NCI-H2171 treated with DMSO at 0.1 percent for 48 hours (cell line): ENCODE measurements at regions not wholly inside any gene's neighbourhood (a gene's known extent, or its start where the extent isn't known, plus 50 kb on each side); places are given as distances from the start of the nearest gene placed in this dataset.
"Not testable (repeated sequence)": the region's sequence is repeated elsewhere in the genome, so short reads cannot be mapped to it uniquely, and the experiment has no call there.

ENCODE experiments used
- DNase-seq: peaks from one replicate; lab custom pipeline; 2025; lab: John Stamatoyannopoulos, UW

DNA sequence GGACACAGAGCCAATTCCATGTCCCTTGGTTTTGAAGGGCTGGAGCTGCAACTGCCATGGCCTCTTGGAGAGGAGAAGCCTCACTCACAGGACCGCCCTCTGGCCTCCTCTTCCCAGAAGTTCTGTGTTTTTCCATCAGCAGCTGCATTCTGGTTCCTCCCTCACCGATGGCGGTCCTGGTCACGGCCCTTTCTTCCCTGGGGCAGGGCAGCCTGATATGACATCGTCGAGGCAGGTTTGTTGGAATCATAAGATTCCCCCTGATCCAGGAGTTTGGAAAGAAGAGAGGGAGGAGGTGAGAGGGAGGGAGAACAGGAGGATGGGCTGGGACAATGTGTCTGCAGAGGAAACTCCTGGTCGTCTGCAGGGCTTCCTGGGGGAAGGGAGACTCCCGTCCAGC, 82.7 kb upstream of the PDZD8 start:
- no peak for DNase-seq

DNA sequence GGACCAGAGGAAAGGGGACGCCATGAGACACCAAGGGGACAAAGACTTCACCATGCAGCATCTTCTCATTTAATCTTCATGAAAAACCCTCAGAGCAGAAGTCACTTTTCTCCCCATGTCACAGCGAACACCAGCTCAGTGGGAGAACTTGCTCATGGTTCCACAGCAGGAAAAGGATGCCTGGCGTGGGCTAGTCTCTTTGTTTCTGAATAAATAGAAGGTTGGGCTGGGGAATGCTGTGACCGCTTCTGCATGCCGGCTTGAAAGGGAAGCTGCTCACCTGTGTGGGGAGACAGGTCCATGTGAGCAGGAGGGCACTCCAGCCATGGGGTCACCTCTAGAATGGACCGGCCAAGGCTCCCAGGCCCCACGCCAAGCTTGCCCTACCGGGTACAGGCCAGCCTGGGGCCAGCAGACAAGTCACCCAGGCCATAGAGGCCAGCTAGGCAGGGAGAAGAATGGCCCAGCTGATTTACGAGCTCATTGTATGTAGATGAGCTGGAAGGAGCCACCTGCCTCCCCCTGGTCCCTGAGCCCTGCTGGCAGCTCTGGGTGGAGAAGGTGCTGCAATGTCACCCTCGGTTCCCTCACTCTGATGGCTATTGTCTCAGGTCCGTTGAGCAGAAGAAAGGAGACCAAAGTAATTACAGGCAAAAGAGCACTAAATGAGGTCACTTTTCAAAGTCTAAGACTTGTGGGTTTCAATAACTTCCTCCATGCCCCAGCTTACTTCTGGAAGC, 82.0 kb upstream of the PDZD8 start:
- DNase-seq: no peak

DNA sequence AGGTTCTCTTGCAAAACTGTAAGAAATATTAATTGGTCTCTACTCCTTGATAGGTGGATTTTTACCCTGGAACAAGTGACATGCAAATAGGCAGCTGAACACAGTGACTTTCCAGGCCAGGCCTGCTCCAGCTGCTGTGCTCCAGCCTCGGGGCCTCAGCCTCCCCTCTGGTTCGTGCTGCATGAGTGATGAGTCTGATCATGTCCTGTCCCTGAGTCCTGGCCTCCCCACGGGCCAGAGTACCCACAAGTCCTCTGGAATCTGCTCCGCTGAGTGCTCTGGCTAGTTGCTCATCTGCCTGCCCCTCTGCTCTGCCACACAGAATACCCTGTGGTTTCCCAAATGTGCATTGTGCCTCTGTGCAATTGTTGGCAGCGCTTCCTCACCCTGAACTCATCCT, 80.1 kb upstream of the PDZD8 start:
- no peak for DNase-seq

DNA sequence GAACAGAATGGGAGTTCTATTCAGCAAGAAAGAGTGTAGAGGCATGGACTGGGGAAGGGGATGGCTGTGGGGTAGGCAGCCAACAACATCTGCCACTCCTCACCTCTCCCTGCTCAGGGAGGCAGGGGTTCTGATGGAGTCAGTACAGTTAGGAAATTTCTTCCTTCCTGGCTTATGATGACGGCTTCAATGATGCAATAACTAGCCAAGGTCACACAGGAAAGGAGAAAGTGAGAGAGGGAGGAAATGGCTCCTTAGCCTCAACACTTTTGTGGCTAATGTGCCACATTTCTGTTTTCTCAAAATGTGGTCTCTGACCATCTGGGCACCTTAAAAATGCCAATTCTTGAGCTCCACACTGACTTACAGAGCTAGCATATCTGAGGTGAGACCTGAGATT, 79.3 kb upstream of the PDZD8 start:
- no peak for DNase-seq

DNA sequence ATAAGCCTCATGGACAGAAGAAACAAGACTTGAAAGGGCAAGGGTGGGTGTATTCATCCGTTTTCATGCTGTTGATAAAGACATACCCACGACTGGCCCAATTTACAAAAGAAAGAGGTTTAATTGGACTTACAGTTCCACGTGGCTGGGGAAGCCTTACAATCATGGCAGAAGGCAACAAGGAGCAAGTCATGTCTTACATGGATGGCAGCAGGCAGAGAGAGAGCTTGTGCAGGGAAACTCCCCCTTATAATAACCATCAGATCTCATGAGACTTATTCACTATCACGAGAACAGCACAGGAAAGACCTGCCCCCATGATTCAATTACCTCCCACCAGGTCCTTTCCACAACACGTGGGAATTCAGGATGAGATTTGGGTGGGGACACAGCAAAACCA, 78.2 kb upstream of the PDZD8 start:
- not testable (repeated sequence) for DNase-seq

DNA sequence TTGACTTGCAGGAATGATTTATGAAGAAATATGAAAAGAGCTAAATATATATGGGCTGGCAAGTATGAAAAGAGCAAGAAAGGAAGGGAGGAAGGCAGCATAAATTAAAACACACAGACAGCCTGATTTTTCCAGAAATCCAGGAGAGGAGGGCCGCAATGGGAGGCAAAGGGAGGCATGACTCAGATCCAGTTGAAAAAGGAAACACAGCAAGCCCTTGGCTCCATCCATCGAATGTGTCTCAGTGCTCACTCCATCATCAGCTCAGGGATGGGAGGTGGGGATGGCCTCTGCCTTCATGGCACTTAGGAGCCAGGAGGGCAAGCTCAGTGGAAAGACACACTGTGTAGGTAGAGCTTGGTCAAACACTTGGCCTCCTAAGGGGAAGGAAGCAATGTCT, 75.7 kb upstream of the PDZD8 start:
- DNase-seq: no peak

DNA sequence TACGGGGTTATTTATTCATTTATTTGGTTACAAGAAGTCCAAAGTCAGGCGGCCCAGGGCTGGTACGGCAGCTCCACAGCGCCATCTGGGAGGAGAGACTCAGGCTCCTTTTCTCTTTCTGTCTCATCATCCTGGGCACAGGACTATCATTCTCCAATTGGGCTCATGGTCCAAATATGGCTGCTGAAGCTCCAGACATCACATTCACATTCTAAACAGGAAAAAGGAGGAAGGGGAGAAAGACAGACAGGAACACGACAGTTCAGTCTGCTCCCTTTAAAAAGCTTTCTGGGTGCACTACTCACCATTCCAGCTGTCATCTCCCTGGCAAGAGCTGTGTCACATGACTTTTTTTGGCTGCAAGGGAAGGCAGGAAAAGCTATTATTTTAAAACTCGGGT, 74.4 kb upstream of the PDZD8 start:
- no peak for DNase-seq

DNA sequence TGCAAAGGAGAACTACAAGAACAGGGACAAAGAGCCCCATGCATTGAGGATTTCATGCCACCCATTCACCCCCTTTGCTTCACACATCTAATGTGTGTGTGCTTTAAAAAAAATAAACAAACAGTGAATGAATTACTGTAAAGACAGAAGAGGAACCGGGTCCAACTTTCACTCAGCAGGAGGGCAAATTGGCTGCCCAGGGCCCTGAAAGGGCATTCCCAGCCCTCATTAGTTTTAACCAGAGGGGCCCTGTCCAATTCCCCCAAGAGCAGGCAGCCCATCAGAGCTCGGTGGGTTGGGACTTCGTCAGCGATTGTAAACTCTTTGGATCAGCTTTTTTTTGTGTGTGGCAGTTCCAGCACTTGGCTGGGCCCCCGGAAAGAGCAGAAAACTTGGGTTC, 73.6 kb upstream of the PDZD8 start:
- DNase-seq: no peak

DNA sequence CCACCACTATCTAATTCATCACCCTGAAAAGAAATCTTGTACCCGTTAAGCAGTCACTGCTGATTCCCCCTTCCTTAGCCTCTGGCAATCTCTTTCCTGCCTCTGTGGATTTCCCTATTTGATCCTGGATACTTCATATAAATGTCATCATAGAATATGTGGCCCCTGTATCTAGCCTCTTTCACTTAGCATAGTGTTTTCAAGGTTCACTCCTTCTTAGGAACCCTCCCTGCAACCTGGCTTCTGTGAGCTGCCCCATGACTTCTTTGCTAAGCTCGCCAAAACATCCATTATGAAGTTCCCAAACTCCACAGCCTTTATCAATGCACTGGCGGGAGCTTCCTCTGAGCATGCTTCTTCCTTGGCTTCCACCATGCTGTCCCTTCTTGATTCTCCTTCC, 70.8 kb upstream of the PDZD8 start:
- no peak for DNase-seq

DNA sequence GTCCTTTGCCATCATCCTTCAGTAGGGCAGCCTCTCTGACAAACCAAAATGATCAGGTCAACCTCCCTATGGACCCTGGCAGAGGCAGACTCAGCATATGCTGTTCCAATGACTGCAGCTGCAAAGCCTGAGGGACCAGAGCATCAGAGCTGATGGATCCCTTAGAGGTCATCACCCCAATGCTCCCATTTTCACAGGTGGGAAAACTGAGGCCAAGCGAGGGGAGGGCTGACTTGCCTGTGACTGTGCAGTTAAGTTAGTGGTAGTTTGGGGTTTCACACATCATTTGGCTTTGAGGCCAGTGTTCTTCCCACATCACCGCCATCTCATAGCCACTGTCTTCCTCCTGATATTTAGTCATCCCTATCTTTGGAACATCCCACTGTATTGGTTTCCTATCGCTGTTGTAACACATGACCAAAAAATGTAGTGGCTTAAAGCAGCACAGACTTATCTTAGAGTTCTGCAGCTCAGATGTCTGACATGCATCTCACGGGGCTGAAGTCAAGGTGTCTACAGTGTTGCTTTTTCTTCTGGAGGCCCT, 69.3 kb upstream of the PDZD8 start:
- DNase-seq: no peak

DNA sequence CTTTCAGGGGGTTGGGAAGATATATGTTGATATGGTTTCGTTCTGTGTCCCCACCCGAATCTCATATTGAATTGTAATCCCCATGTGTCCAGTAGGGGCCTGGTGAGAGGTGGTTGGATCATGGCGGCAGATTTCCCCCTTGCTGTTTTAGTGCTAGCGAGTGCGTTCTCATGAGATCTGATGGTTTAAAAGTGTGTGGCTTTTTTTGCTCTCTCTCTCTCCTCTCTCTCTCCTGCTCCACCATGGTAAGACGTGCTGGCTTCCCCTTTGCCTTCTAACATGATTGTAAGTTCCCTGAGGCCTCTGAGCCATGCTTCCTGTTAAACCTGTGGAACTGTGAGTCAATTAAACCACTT, 68.4 kb upstream of the PDZD8 start:
- no peak for DNase-seq

DNA sequence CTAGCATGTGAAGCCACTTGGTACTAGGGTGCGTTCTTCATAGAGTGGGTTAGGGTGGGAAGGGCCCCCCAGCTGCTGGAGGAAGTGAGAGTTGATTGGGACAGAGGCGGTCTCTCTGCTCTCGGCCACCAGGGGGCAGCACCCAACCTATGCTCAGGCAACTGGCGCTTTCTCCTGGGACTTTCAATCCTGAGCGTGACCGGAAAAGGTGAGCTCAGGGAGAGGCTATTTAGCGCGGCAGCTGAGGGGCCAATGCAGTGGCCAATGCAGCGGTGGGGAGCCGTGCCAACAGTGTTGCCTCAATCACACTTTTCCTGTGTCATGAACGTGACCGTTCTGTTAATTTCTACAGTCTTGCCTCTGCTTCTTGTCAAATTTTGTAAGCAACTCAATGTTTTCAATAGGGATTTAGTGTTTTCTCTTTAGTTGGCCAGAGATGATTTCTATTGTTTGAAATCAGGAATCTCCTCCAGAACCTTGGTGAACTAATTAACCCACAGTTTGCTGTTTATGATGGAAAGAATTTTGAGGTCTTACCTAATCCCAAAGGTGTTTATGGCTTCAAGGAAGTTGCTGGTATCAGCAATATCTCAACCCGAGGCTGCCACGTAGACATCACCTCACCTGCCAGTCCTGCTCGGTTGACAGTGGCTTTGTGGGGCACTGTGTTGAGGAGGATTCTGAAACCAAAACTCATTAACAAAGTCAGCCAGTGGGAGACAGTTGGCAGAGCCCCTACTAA, 67.9 kb upstream of the PDZD8 start:
- peak; percentile 22 for DNase-seq

DNA sequence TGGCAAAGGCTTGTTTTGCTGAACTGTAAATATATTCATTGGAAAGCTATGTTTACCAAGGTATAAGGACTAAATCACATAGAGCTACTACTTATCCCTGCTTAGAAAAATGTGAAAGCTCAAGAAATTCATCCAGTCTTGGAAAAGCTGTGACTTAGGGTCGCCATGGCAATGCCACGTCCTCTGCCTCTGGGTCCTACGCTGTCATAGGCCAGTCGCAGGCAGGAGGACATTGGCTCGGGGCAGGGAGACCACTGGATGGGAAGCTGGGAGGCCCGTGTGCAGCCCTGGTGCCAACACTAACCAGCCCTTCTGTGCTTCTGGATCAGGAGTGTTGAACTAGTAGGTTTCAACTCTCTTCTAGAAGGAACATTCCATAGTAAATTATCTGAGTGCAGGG, 67.3 kb upstream of the PDZD8 start:
- DNase-seq: no peak

DNA sequence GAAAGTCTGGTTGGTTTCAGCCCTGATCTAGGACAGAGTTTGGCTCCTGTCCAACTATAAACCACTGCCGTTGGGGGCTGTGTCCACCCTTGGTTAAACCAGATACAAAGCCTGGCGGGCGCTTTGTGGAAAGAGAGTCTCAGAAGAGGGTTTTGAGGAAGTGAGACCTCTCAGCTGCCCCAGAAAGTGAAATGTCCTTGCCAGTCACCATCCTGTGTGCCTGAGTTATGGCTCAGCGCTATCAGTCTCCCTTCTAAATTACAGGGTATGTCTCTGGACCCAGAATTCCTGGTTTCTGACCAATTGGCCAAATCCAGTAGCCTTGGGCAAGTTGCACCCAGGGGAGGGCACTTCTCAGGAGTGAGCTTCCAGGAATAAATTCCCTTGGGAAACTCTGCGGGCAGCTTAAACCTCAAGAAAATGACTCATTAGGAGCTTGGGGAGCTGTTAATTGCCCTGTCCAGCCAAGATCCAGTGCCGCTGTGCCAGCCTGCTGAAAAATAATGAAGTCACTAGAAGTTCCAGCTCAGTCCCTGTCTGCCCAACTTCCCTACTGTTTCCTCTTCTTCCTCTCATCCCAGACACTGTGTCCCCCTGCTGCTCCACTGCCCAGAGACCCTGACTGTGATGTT, 66.7 kb upstream of the PDZD8 start:
- DNase-seq: no peak

DNA sequence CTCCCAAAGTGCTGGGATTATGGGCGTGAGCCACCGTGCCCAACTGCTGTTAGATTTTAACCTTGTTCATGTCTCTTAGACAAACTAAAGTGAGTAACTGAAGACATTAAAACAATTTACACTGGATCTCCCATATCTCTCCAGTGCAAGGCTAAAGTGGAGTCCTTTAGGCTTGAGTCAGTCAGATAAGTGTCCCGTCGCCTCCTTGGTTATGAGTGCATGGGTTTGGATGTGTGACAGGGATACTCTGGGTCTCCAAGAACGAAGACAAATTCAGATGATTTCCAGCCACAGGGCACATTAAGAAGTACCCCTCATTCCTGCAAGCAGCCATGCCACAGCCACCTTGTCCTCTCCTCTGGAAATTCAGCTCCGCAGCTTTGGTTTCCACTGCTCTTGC, 66.1 kb upstream of the PDZD8 start:
- DNase-seq: no peak

DNA sequence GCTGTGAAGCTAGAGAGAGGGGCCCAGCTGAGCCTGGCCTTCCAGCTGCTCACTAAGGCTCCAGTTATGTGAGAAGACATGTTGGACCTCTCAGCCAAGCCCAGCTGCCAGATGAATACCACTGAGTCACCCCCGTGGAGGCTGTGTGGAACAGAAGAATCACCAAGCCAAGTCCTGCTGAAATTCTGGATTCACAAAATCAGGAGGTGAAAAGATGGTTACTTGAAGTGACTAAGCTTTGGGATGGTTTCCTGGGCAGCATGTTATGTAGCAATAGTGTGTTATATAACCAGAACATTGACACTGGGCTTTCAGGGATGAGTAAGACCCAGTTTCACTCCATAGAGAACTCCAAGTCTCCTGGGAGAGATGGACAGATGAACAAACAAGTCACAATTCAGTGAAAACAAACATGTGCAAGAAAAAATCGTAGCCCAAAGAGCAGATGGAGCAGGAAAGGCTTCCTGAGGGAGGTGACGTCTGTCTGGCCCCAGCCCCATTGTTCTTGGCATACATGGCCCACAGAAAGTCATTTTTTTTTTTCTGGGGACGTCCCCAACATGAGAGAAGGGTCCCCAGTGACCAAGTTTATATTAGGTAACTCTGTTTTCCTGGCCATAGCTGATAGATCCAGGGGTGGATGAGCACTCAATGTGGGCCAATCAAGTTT, 64.1 kb upstream of the PDZD8 start:
- DNase-seq: no peak

DNA sequence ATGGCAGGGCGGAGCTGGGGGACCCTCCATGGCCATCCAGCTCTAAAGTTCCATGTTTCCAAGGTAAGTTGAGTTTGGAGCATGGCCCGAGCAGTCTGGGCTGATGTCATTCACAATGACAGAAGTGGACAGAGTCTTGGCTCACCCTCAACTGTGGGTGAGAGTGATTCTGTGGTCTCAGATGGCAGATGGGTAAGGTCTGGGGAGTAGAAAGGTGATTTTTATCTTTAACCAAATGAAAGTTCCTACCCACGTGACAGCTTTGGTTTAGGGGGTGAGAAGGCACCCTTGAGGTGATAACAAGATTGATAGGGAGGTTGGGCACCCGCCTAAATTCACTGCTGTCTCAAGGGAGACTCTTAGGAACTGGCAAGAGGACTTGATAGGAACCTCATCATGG, 57.6 kb upstream of the PDZD8 start:
- no peak for DNase-seq

DNA sequence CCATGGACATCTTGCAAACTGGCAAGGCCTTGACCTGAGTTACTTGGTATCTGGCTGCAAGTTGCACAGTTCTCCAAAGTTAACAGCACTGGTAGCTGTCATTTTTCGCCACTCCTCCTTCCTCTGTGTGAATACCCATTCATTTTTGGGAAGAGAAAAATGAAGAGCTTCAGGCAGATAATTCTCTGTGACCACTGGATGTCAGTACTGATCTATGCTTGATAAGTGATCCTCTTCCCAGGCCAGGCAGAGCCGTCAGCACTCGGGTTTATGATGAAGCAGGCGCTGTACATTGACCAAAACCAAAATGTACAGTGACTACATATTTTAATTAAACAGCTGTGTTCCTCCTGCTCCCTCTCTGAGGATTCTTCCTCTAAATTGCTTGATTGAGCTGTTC, 55.9 kb upstream of the PDZD8 start:
- peak; percentile 9 for DNase-seq

DNA sequence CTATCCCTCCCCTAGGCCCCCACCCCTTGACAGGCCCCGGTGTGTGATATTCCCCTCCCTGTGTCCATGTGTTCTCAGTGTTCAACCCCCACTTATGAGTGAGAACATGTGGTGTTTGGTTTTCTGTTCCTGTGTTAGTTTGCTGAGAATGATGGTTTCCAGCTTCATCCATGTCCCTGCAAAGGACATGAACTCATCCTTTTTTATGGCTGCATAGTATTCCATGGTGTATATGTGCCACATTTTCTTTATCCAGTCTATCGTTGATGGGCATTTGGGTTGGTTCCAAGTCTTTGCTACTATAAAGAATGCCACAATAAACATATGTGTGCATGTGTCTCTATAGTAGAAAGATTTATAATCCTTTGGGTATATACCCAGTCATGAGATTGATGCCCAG, 55.3 kb upstream of the PDZD8 start:
- not testable (repeated sequence) for DNase-seq

DNA sequence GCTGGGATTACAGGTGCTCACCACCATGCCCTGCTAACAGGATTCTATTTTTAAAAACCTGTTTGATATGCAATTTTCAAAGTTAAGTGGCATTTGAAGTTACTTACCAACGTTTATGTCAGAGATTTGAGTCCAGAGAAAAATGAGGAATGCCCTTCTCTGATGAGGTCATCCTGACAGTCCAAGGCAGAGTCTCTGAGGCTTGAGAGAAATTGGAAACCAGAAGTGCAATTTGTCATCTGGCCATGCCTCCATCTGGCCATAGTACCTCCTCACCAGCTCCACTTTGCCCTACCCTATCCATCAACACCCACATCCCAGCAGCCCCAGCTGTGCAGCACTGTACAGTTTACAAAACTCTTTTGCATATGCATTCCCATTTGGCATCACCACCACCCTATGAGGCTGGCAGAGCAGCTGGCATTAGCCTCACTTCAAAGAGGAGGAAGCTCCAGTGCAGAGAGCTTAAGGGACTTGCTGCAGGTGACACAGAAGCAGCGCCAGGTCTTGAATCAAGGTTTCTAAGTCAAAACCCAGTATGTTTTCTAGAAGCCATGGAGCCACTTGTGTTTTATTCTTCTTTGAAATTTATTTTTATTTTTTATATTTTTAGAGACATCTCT, 54.5 kb upstream of the PDZD8 start:
- DNase-seq: no peak

DNA sequence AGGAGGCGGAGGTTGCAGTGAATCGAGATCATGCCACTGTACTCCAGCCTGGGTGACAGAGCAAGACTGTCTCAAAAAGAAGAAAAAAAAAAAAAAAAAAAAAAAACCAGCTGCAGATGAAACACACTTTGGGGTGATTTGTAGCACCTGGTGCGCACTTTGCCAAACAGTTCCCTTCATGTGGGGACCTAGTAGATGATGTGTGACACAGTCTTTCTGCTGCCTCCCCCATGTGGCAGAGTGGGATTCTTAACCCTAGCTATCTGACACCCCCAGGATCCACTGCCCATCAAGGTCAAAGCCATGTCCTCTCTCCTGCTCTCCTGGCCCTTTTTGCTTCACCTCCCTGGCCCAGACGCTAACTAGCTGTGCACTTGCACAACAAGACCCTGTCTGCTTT, 52.1 kb upstream of the PDZD8 start:
- DNase-seq: no peak

DNA sequence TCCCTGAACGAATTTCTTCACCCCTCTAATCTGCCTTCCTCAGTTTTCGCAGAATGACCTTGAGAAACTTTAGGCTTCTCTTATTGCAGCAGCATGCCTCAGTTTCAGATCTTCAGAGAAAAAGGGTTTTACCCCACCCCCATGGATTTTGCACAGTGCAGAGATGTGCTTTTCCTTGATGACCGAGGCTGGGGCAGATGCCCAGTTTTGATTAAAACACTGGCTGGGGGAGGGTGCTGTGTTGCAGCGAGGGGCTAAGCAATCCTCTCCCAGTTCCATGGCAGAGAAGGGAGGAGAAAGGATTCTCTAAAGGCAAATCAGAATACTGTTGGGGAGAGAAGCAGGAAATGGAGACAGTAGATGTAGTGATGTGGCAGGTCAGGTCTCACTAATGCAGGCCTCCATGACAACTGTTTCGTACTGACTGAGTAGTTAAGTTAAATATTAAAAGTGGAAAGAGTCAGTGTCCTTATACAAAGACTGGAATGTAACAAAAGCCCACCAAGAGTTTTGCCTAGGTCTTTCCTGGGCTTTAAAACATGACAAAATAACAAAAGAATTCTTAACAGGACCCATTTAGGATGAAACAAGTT, 50.8 kb upstream of the PDZD8 start:
- DNase-seq: no peak
